ENCODE measurements at regions not wholly inside any gene's neighbourhood (a gene's known extent, or its start where the extent isn't known, plus 50 kb on each side); places are given as distances from the start of the nearest gene placed in this dataset.

DNA sequence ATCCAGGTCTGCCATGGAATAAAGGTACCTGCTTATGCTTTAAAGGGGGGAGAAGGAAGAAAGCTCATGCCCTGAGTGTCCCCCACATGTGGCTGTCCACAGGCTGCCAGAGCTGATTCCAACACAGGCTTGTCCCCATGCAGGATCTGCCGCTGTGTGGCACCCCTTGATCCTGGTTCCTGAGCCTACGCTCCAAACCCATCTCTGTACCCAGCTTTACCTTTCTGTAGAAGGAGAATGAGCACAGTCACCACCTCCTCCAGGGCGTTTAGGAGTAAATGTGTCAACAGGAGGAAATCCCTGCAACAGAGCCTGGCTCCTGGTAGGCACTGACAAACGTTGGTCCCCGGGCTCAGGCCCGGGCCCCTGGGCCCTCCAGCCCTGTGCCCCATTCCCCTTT lies 175.6 kb downstream of the RBFOX3 start:
- no peak for TF ChIP-seq POLR2A (IDR thresholded peaks at IDR 0.05; ENCODE audit: low read depth, low read length)
- TF ChIP-seq FOS (IDR thresholded peaks at IDR 0.05; ENCODE audit: borderline replicate concordance, insufficient read depth, low read length), result no peak
- TF ChIP-seq, protein P1, sequence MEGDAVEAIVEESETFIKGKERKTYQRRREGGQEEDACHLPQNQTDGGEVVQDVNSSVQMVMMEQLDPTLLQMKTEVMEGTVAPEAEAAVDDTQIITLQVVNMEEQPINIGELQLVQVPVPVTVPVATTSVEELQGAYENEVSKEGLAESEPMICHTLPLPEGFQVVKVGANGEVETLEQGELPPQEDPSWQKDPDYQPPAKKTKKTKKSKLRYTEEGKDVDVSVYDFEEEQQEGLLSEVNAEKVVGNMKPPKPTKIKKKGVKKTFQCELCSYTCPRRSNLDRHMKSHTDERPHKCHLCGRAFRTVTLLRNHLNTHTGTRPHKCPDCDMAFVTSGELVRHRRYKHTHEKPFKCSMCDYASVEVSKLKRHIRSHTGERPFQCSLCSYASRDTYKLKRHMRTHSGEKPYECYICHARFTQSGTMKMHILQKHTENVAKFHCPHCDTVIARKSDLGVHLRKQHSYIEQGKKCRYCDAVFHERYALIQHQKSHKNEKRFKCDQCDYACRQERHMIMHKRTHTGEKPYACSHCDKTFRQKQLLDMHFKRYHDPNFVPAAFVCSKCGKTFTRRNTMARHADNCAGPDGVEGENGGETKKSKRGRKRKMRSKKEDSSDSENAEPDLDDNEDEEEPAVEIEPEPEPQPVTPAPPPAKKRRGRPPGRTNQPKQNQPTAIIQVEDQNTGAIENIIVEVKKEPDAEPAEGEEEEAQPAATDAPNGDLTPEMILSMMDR (IDR thresholded peaks at IDR 0.05; ENCODE audit: extremely low read depth in 1 of 2, insufficient read depth in 1 of 2, low read depth in 1 of 2, low read length in 2 of 2), result no peak
- TF ChIP-seq JUN (IDR thresholded peaks at IDR 0.05; ENCODE audit: borderline replicate concordance, insufficient read depth, insufficient read length, low read depth), result no peak
